ENCODE measurements at regions not wholly inside any gene's neighbourhood (a gene's known extent, or its start where the extent isn't known, plus 50 kb on each side); places are given as distances from the start of the nearest gene placed in this dataset.
A peak's percentile ranks its signal among the peaks of the same experiment; 100 is the strongest.
"Not testable (repeated sequence)": the region's sequence is repeated elsewhere in the genome, so short reads cannot be mapped to it uniquely, and the experiment has no call there.

GRCh38 chr13:111623743-111624505 is 303.5 kb downstream of the TEX29 start:
- no peak for DNase-seq (ENCODE audit: low read depth, low spot score)
- in situ Hi-C loops (cut with HindIII; ENCODE audit: low pct_unique_long_range_greater_than_20kb, low sequenced_read_pairs), result no loop called here

GRCh38 chr13:111625526-111626315 is 305.3 kb downstream of the TEX29 start:
- no peak for DNase-seq (ENCODE audit: low read depth, low spot score)
- in situ Hi-C loops (cut with HindIII; ENCODE audit: low pct_unique_long_range_greater_than_20kb, low sequenced_read_pairs), result no loop called here

GRCh38 chr13:111626371-111627305 is 306.2 kb downstream of the TEX29 start:
- in situ Hi-C loops (cut with HindIII; ENCODE audit: low pct_unique_long_range_greater_than_20kb, low sequenced_read_pairs), result no loop called here
- no peak for DNase-seq (ENCODE audit: low read depth, low spot score)

GRCh38 chr13:111627596-111627995 is 307.2 kb downstream of the TEX29 start:
- no peak for DNase-seq (ENCODE audit: low read depth, low spot score)
- in situ Hi-C loops (cut with HindIII; ENCODE audit: low pct_unique_long_range_greater_than_20kb, low sequenced_read_pairs), result no loop called here

- DNase-seq (ENCODE audit: low read depth, low spot score), result no peak
- in situ Hi-C loops (cut with HindIII; ENCODE audit: low pct_unique_long_range_greater_than_20kb, low sequenced_read_pairs), result no loop called here
Observed at GRCh38 chr13:111629016-111629415, 308.6 kb downstream of the TEX29 start.

- DNase-seq (ENCODE audit: low read depth, low spot score), result no peak
- in situ Hi-C loops (cut with HindIII; ENCODE audit: low pct_unique_long_range_greater_than_20kb, low sequenced_read_pairs), result no loop called here
Observed at GRCh38 chr13:111629457-111629856, 309.0 kb downstream of the TEX29 start.

GRCh38 chr13:111629926-111630325 is 309.5 kb downstream of the TEX29 start:
- no peak for DNase-seq (ENCODE audit: low read depth, low spot score)
- in situ Hi-C loops (cut with HindIII; ENCODE audit: low pct_unique_long_range_greater_than_20kb, low sequenced_read_pairs), result no loop called here

GRCh38 chr13:111630406-111630805 is 310.0 kb downstream of the TEX29 start:
- peak; percentile 13 for DNase-seq (ENCODE audit: low read depth, low spot score)
- in situ Hi-C loops (cut with HindIII; ENCODE audit: low pct_unique_long_range_greater_than_20kb, low sequenced_read_pairs), result no loop called here

GRCh38 chr13:111631271-111631670 is 310.8 kb downstream of the TEX29 start:
- DNase-seq (ENCODE audit: low read depth, low spot score); in situ Hi-C loops (cut with HindIII; ENCODE audit: low pct_unique_long_range_greater_than_20kb, low sequenced_read_pairs): not testable (repeated sequence)

- in situ Hi-C loops (cut with HindIII; ENCODE audit: low pct_unique_long_range_greater_than_20kb, low sequenced_read_pairs), result no loop called here
- DNase-seq (ENCODE audit: low read depth, low spot score), result no peak
Observed at GRCh38 chr13:111632906-111633305, 312.5 kb downstream of the TEX29 start.

- in situ Hi-C loops (cut with HindIII; ENCODE audit: low pct_unique_long_range_greater_than_20kb, low sequenced_read_pairs), result no loop called here
- no peak for DNase-seq (ENCODE audit: low read depth, low spot score)
Observed at GRCh38 chr13:111633401-111633800, 313.0 kb downstream of the TEX29 start.

- DNase-seq (ENCODE audit: low read depth, low spot score), result no peak
- in situ Hi-C loops (cut with HindIII; ENCODE audit: low pct_unique_long_range_greater_than_20kb, low sequenced_read_pairs), result no loop called here
Observed at GRCh38 chr13:111634410-111634809, 314.0 kb downstream of the TEX29 start.

- in situ Hi-C loops (cut with HindIII; ENCODE audit: low pct_unique_long_range_greater_than_20kb, low sequenced_read_pairs), result no loop called here
- no peak for DNase-seq (ENCODE audit: low read depth, low spot score)
Observed at GRCh38 chr13:111636271-111636670, 315.8 kb downstream of the TEX29 start.

GRCh38 chr13:111636804-111637203 is 316.4 kb downstream of the TEX29 start:
- in situ Hi-C loops (cut with HindIII; ENCODE audit: low pct_unique_long_range_greater_than_20kb, low sequenced_read_pairs), result no loop called here

GRCh38 chr13:111637365-111637764 is 316.9 kb downstream of the TEX29 start:
- DNase-seq (ENCODE audit: low read depth, low spot score), result no peak
- in situ Hi-C loops (cut with HindIII; ENCODE audit: low pct_unique_long_range_greater_than_20kb, low sequenced_read_pairs), result no loop called here

More at GRCh38 chr13:111636804-111637203, 316.4 kb downstream of the TEX29 start:
- no peak for DNase-seq (ENCODE audit: low read depth, low spot score)

- no peak for DNase-seq (ENCODE audit: low read depth, low spot score)
- in situ Hi-C loops (cut with HindIII; ENCODE audit: low pct_unique_long_range_greater_than_20kb, low sequenced_read_pairs), result no loop called here
Observed at GRCh38 chr13:111638233-111638632, 317.8 kb downstream of the TEX29 start.

- DNase-seq (ENCODE audit: low read depth, low spot score), result no peak
- in situ Hi-C loops (cut with HindIII; ENCODE audit: low pct_unique_long_range_greater_than_20kb, low sequenced_read_pairs), result no loop called here
Observed at GRCh38 chr13:111639196-111639705, 318.8 kb downstream of the TEX29 start.

GRCh38 chr13:111640006-111640405 is 319.6 kb downstream of the TEX29 start:
- no peak for DNase-seq (ENCODE audit: low read depth, low spot score)
- in situ Hi-C loops (cut with HindIII; ENCODE audit: low pct_unique_long_range_greater_than_20kb, low sequenced_read_pairs), result no loop called here

Data from SK-MEL-5 (cell line).